ENCODE measurements at regions not wholly inside any gene's neighbourhood (a gene's known extent, or its start where the extent isn't known, plus 50 kb on each side); places are given as distances from the start of the nearest gene placed in this dataset.

- no peak for TF ChIP-seq CTCF (conservative IDR thresholded peaks at IDR 0.05; ENCODE audit: low read length)
- no peak for TF ChIP-seq EZH2phosphoT487 (IDR thresholded peaks at IDR 0.05; ENCODE audit: borderline replicate concordance, low read depth, low read length)
Measured at GRCh38 chr6:119612911-119613381, 263.4 kb upstream of the MAN1A1 start.
